HepG2 (cell line): ENCODE measurements at regions not wholly inside any gene's neighbourhood (a gene's known extent, or its start where the extent isn't known, plus 50 kb on each side); places are given as distances from the start of the nearest gene placed in this dataset.

ENCODE experiments used
- ATAC-seq: fragments of 200-7000 bp; cut with Tn5 transposase; 3 replicates; pipeline ENCODE4 v1.9.1; 2020; ENCODE audit warnings: mild to moderate bottlenecking, moderate library complexity
- BruUV-seq: library from RNA; stranded (reverse); fragments of 400-500 nt; replicated peaks from 2 replicates; lab custom pipeline; 2021; lab: Mats Ljungman, UMichigan
- CTCF ChIA-PET: fragments of 300-600 bp; formaldehyde crosslinking; extraction: SDS; loops from one replicate; lab custom pipeline; 2021; ENCODE audit warnings: low total read pairs, inconsistent platforms, low intra/inter-chr PET ratio; lab: Yijun Ruan, JAX
- POLR2A ChIA-PET: fragments of 350-600 bp; sonication (Branson Sonifier 250); formaldehyde crosslinking; loops from one replicate; lab custom pipeline; 2020; ENCODE audit warnings: antibody characterized with exemption, inconsistent platforms; lab: Yijun Ruan, JAX
- DNase-seq: peaks from one replicate; pipeline ENCODE4 v3.0.0-alpha.2; 2015; ENCODE audit warnings: low spot score
- FAIRE-seq: peaks from 3 replicates; lab custom pipeline; 2011; peaks lifted over from hg19 to GRCh38; lab: Jason Lieb, UNC
- H2AFZ ChIP-seq: one replicate; pipeline ENCODE4 v1.6.1; 2011; ENCODE audit warnings: low read length, inconsistent platforms
- H3K27ac ChIP-seq: fragments of 300-600 bp; 3 replicates; pipeline ENCODE4 v1.8.0; 2011; ENCODE audit warnings: mixed run types, mild to moderate bottlenecking, mixed read lengths, low read length, inconsistent platforms; ENCODE audit not compliant: insufficient read depth; ENCODE audit errors: extremely low read length
- H3K27me3 ChIP-seq, 2 experiments: fragments of 200-600 bp in 1 of 2; 2 replicates in 1 of 2; 3 replicates in 1 of 2; pipeline versions ENCODE4 v1.6.0 to v1.8.0; 2011; ENCODE audit warnings: low read length in 2 of 2, mild to moderate bottlenecking in 2 of 2, moderate library complexity in 2 of 2, inconsistent platforms in 1 of 2; ENCODE audit not compliant: insufficient read depth in 2 of 2, control insufficient read depth in 1 of 2
- H3K36me3 ChIP-seq, 2 experiments: fragments of 200-600 bp in 1 of 2; replicated peaks in 1 of 2; 2 replicates in 1 of 2; 3 replicates in 1 of 2; pipeline versions ENCODE4 v1.5.1 to v1.8.0; 2011; ENCODE audit warnings: low read length in 2 of 2, inconsistent platforms in 1 of 2; ENCODE audit not compliant: insufficient read depth in 2 of 2, control insufficient read depth in 1 of 2
- H3K4me1 ChIP-seq: 2 replicates; pipeline ENCODE4 v1.5.1; 2012; ENCODE audit warnings: low read length, inconsistent platforms; ENCODE audit not compliant: insufficient read depth
- H3K4me2 ChIP-seq: 2 replicates; pipeline ENCODE4 v1.6.0; 2011; ENCODE audit warnings: low read depth, low read length, inconsistent platforms
- H3K4me3 ChIP-seq, 3 experiments: fragments of 200-600 bp in 1 of 3; sonication (generic), shearing (Covaris generic) in 1 of 3; replicated peaks in 1 of 3; 2 replicates each; pipeline ENCODE4 v1.5.1; 2011 to 2016; ENCODE audit warnings: low read length in 3 of 3, inconsistent platforms in 2 of 3, low read depth in 2 of 3, mild to moderate bottlenecking in 2 of 3, control low read depth in 1 of 3, mixed read lengths in 1 of 3; ENCODE audit not compliant: insufficient read depth in 1 of 3
- H3K79me2 ChIP-seq: one replicate; pipeline ENCODE4 v1.6.1; 2011; ENCODE audit warnings: low read length, inconsistent platforms; ENCODE audit not compliant: insufficient read depth
- H3K9ac ChIP-seq: 2 replicates; pipeline ENCODE4 v1.6.0; 2011; ENCODE audit warnings: mild to moderate bottlenecking, low read depth, low read length, inconsistent platforms; ENCODE audit not compliant: insufficient read depth
- H3K9me3 ChIP-seq: 2 replicates; pipeline ENCODE4 v1.5.1; 2012; ENCODE audit warnings: mild to moderate bottlenecking, low read length
- H4K20me1 ChIP-seq: 2 replicates; pipeline ENCODE4 v1.6.0; 2011; ENCODE audit warnings: inconsistent platforms, mild to moderate bottlenecking, low read length, moderate library complexity; ENCODE audit not compliant: insufficient read depth
- ATM ChIP-seq: fragments of 450-650 bp; IDR thresholded peaks from 2 replicates; pipeline ENCODE4 v1.7.1; 2017; ENCODE audit warnings: mild to moderate bottlenecking, borderline replicate concordance
- ETV6 ChIP-seq: sonication (generic); formaldehyde crosslinking; conservative IDR thresholded peaks from 2 replicates; pipeline ENCODE4 v1.4.0; 2020; ENCODE audit warnings: missing genetic modification reagents
- JUND ChIP-seq: sonication (generic); formaldehyde crosslinking; IDR thresholded peaks from 2 replicates; pipeline ENCODE4 v1.8.0; 2022; ENCODE audit warnings: mild to moderate bottlenecking, missing genetic modification reagents
- MED13 ChIP-seq: sonication (generic); formaldehyde crosslinking; IDR thresholded peaks from 2 replicates; pipeline ENCODE4 v1.5.0; 2020; ENCODE audit warnings: missing genetic modification reagents
- MLLT10 ChIP-seq: sonication (generic); formaldehyde crosslinking; IDR thresholded peaks from 2 replicates; pipeline ENCODE4 v1.4.0; 2020; ENCODE audit warnings: missing genetic modification reagents
- RNF2 ChIP-seq: fragments of 450-650 bp; conservative IDR thresholded peaks from 2 replicates; pipeline ENCODE4 v1.6.1; 2016; ENCODE audit warnings: low read depth
- TOE1 ChIP-seq: sonication (generic); formaldehyde crosslinking; IDR thresholded peaks from 2 replicates; pipeline ENCODE4 v1.4.0; 2020; ENCODE audit warnings: mild to moderate bottlenecking, missing genetic modification reagents
- ZKSCAN5 ChIP-seq: sonication (generic); formaldehyde crosslinking; IDR thresholded peaks from 2 replicates; pipeline ENCODE4 v1.5.1; 2020; ENCODE audit warnings: mild to moderate bottlenecking, missing genetic modification reagents
- ZMAT3 ChIP-seq: sonication (generic); formaldehyde crosslinking; conservative IDR thresholded peaks from 2 replicates; pipeline ENCODE4 v1.7.0; 2021; ENCODE audit warnings: missing genetic modification reagents
- ZNF335 ChIP-seq: sonication (generic); formaldehyde crosslinking; IDR thresholded peaks from 2 replicates; pipeline ENCODE4 v1.4.0; 2020; ENCODE audit warnings: missing genetic modification reagents
- ZNF337 ChIP-seq: sonication (generic); formaldehyde crosslinking; IDR thresholded peaks from 2 replicates; pipeline ENCODE4 v1.5.1; 2020; ENCODE audit warnings: missing genetic modification reagents, low read depth, mild to moderate bottlenecking, borderline replicate concordance
- WGBS: methylation state at CpG from one replicate; pipeline ENCODE4 v1.1.6; 2017; ENCODE audit warnings: low lambda C conversion rate; 5-methylcytosine and 5-hydroxymethylcytosine counted together
- in situ Hi-C: cut with HindIII; loops from 2 replicates; pipeline ENCODE4 v1.10.0; 2017; ENCODE audit warnings: low pct_unique_long_range_greater_than_20kb; ENCODE audit not compliant: extremely low pct_ligation_motif_present
- intact Hi-C: fragments of 100-400 bp; cut with micrococcal nuclease; formaldehyde crosslinking; loops from one replicate; pipeline ENCODE4 v1.10.0; 2022; ENCODE audit not compliant: unreplicated experiment
- TF ChIP-seq, protein P1 (sequence below): IDR thresholded peaks from 2 replicates; pipeline ENCODE4 v1.6.1; 2016; ENCODE audit warnings: missing genetic modification reagents, missing compliant biosample characterization
- TF ChIP-seq, protein P2 (sequence below): sonication (generic); formaldehyde crosslinking; IDR thresholded peaks from 2 replicates; pipeline ENCODE4 v1.4.0; 2020; ENCODE audit warnings: missing genetic modification reagents
- TF ChIP-seq, protein P3 (sequence below): sonication (generic); formaldehyde crosslinking; conservative IDR thresholded peaks from 2 replicates; pipeline ENCODE4 v1.5.0; 2020; ENCODE audit warnings: missing genetic modification reagents
- TF ChIP-seq, protein P4 (sequence below): sonication (generic); formaldehyde crosslinking; IDR thresholded peaks from 2 replicates; pipeline ENCODE4 v1.9.0; 2021; ENCODE audit warnings: missing genetic modification reagents, borderline replicate concordance
- TF ChIP-seq, protein P5 (sequence below): sonication (generic); formaldehyde crosslinking; IDR thresholded peaks from 2 replicates; pipeline ENCODE4 v1.8.0; 2022; ENCODE audit warnings: missing genetic modification reagents, mild to moderate bottlenecking, inconsistent platforms, borderline replicate concordance
- TF ChIP-seq, protein P6 (sequence below): sonication (generic); formaldehyde crosslinking; IDR thresholded peaks from 2 replicates; pipeline ENCODE4 v1.8.0; 2022; ENCODE audit warnings: mild to moderate bottlenecking, missing genetic modification reagents; ENCODE audit not compliant: insufficient replicate concordance

DNA sequence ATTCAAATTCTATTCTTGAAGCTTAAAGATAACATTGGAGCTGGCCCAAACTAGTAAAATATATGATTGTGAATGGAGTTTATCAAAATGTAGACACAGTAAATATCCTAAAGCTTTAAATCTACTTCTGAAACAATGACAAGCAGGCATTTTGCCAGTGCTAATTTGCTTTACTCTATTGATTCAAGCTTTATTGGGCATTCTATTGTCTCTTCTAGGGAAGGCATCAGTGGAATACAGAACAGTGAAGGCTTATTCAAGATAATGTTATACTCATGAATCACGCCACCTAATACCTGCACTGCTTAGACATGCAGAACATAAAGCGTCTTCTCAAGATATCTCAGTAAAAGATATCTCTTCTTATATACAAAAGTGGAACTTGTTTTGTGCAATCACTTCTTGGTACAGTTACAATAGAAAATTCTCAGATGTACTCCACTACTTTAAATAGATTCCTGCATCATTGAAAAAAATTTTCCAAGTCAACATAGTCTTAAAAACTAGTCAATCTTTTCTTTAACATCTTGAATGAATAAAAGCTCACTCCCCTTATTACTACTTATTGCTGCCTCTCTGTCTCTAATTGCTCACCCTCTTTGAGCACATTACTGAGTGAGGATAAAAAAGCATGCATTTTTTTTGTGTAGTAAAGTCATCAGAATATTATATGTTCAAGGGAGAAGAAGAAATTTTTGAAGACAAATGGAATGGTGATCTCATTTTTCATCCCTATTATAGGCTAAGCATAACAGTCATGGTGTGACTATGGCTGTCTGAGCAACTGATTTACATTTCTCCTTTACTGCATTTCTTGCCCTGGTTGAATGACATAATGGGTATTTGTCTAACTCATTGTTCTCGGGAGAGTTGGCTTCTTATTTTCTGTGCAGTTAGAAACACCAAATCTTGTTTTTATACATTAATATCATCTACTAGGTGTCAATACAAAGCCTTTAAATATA, 98.0 kb upstream of the E2F7 start:
- FAIRE-seq (no peak), ATAC-seq (no peak), DNase-seq (no peak)
- no peak overlapping the region for H3K4me2 ChIP-seq
- H3K36me3 ChIP-seq: no peaks in the 10 kb centered on the region
- H4K20me1 ChIP-seq: no peaks in the 10 kb centered on the region
- in situ Hi-C loops (no loop called here), intact Hi-C loops (no loop called here)
- no peaks in the 10 kb centered on the region for H3K79me2 ChIP-seq
- 1% methylated on average over 3 of the region's 3 CpGs for WGBS
- no TSS peak for BruUV-seq
- CTCF ChIA-PET: no interaction called here
- H3K9me3 ChIP-seq: no peaks in the 10 kb centered on the region
- no peaks in the 10 kb centered on the region for H3K27me3 ChIP-seq
- no peaks in the 10 kb centered on the region for H3K4me1 ChIP-seq
- H2AFZ ChIP-seq: no peak overlapping the region
- no peak overlapping the region for H3K27ac ChIP-seq
- POLR2A ChIA-PET: no interaction called here
- H3K4me3 ChIP-seq: no peak overlapping the region
- H3K9ac ChIP-seq: no peak overlapping the region
- TF ChIP-seq TOE1 (CRISPR knock-in tag) (no peak), ZNF337 (no peak), ZKSCAN5 (CRISPR knock-in tag) (no peak), ETV6 (CRISPR knock-in tag) (no peak), ZMAT3 (CRISPR knock-in tag) (no peak), ZNF335 (CRISPR knock-in tag) (no peak), MED13 (CRISPR knock-in tag) (no peak), MLLT10 (CRISPR knock-in tag) (no peak), ATM (no peak), JUND (CRISPR knock-in tag) (no peak), RNF2 (no peak)
- TF ChIP-seq, protein P1, sequence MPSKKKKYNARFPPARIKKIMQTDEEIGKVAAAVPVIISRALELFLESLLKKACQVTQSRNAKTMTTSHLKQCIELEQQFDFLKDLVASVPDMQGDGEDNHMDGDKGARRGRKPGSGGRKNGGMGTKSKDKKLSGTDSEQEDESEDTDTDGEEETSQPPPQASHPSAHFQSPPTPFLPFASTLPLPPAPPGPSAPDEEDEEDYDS: no peak
- TF ChIP-seq, protein P2, sequence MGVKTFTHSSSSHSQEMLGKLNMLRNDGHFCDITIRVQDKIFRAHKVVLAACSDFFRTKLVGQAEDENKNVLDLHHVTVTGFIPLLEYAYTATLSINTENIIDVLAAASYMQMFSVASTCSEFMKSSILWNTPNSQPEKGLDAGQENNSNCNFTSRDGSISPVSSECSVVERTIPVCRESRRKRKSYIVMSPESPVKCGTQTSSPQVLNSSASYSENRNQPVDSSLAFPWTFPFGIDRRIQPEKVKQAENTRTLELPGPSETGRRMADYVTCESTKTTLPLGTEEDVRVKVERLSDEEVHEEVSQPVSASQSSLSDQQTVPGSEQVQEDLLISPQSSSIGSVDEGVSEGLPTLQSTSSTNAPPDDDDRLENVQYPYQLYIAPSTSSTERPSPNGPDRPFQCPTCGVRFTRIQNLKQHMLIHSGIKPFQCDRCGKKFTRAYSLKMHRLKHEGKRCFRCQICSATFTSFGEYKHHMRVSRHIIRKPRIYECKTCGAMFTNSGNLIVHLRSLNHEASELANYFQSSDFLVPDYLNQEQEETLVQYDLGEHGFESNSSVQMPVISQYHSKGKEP (CRISPR knock-in tag): no peak
- TF ChIP-seq, protein P3, sequence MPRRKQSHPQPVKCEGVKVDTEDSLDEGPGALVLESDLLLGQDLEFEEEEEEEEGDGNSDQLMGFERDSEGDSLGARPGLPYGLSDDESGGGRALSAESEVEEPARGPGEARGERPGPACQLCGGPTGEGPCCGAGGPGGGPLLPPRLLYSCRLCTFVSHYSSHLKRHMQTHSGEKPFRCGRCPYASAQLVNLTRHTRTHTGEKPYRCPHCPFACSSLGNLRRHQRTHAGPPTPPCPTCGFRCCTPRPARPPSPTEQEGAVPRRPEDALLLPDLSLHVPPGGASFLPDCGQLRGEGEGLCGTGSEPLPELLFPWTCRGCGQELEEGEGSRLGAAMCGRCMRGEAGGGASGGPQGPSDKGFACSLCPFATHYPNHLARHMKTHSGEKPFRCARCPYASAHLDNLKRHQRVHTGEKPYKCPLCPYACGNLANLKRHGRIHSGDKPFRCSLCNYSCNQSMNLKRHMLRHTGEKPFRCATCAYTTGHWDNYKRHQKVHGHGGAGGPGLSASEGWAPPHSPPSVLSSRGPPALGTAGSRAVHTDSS (CRISPR knock-in tag): no peak
- TF ChIP-seq, protein P4, sequence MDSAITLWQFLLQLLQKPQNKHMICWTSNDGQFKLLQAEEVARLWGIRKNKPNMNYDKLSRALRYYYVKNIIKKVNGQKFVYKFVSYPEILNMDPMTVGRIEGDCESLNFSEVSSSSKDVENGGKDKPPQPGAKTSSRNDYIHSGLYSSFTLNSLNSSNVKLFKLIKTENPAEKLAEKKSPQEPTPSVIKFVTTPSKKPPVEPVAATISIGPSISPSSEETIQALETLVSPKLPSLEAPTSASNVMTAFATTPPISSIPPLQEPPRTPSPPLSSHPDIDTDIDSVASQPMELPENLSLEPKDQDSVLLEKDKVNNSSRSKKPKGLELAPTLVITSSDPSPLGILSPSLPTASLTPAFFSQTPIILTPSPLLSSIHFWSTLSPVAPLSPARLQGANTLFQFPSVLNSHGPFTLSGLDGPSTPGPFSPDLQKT: no peak
- TF ChIP-seq, protein P5, sequence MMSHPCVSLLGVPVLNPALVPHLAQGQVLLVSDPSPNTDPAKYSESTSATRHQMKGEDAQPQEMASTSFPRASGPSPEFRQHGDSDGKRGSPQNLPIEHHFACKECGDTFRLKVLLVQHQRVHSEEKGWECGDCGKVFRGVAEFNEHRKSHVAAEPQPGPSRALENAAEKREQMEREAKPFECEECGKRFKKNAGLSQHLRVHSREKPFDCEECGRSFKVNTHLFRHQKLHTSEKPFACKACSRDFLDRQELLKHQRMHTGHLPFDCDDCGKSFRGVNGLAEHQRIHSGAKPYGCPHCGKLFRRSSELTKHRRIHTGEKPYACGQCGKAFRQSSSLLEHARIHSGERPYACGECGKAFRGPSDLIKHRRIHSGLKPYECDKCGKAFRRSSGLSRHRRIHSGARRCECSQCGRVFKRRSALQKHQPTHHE (CRISPR knock-in tag): no peak
- TF ChIP-seq, protein P6, sequence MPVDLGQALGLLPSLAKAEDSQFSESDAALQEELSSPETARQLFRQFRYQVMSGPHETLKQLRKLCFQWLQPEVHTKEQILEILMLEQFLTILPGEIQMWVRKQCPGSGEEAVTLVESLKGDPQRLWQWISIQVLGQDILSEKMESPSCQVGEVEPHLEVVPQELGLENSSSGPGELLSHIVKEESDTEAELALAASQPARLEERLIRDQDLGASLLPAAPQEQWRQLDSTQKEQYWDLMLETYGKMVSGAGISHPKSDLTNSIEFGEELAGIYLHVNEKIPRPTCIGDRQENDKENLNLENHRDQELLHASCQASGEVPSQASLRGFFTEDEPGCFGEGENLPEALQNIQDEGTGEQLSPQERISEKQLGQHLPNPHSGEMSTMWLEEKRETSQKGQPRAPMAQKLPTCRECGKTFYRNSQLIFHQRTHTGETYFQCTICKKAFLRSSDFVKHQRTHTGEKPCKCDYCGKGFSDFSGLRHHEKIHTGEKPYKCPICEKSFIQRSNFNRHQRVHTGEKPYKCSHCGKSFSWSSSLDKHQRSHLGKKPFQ (CRISPR knock-in tag): no peak
